Ovary (tissue), 3 donors: ENCODE measurements at regions not wholly inside any gene's neighbourhood (a gene's known extent, or its start where the extent isn't known, plus 50 kb on each side); places are given as distances from the start of the nearest gene placed in this dataset.

Experiments
- CTCF ChIP-seq, 3 donors: fragments of 450-650 bp in 2 of 3; fragments of 200-600 bp in 1 of 3; IDR thresholded peaks; one replicate each; pipeline versions ENCODE4 v1.5.1 to v1.8.0; 2016 to 2022; ENCODE audit warnings: antibody characterized with exemption in 3 of 3, mild to moderate bottlenecking in 1 of 3
- POLR2A ChIP-seq: fragments of 450-650 bp; IDR thresholded peaks from one replicate; pipeline ENCODE4 v1.6.1; 2017; ENCODE audit warnings: antibody characterized with exemption, mild to moderate bottlenecking, moderate library complexity
- donor health status: DM: no; HTN: no; CAD: no.

GRCh38 chr14:89563471-89563870, 146.4 kb upstream of the FOXN3 start:
- TF ChIP-seq CTCF (IDR thresholded peaks at IDR 0.05), result no peak
- no peak for TF ChIP-seq POLR2A
